SK-N-SH (cell line): ENCODE measurements at regions not wholly inside any gene's neighbourhood (a gene's known extent, or its start where the extent isn't known, plus 50 kb on each side); places are given as distances from the start of the nearest gene placed in this dataset.

ENCODE experiments used
- CTCF ChIA-PET: fragments of 300-600, 350-600 bp; formaldehyde crosslinking; extraction: SDS; loops from one replicate; lab custom pipeline; 2021; lab: Yijun Ruan, JAX
- POLR2A ChIA-PET: fragments of 350-600 bp; sonication (Branson Sonifier 250); formaldehyde crosslinking; extraction: SDS; loops from one replicate; lab custom pipeline; 2020; ENCODE audit warnings: antibody characterized with exemption, inconsistent platforms; lab: Yijun Ruan, JAX
- DNase-seq: peaks from one replicate; pipeline ENCODE4 v3.0.0; 2012
- H2AFZ ChIP-seq: fragments of 200-600 bp; sonication (generic); 2 replicates; pipeline ENCODE4 v1.8.1; 2016; ENCODE audit warnings: antibody characterized with exemption, mild to moderate bottlenecking, low read depth
- H3F3A ChIP-seq: fragments of 200-600 bp; sonication (generic); replicated peaks from 2 replicates; pipeline ENCODE3; 2016; ENCODE audit warnings: antibody characterized with exemption, mild to moderate bottlenecking; ENCODE audit not compliant: insufficient read depth
- H3K27ac ChIP-seq, 2 experiments: fragments of 200-500 bp in 1 of 2; fragments of 200-600 bp in 1 of 2; sonication (Bioruptor generic) in 1 of 2; sonication (generic), shearing (Covaris generic) in 1 of 2; 2 replicates each; pipeline versions ENCODE4 v1.5.1 to v1.6.1; 2014 to 2016; ENCODE audit warnings: low read depth in 2 of 2, inconsistent platforms in 1 of 2, low read length in 1 of 2, mild to moderate bottlenecking in 1 of 2, mixed read lengths in 1 of 2
- H3K27me3 ChIP-seq: fragments of 200-600 bp; sonication (generic), shearing (Covaris generic); 2 replicates; pipeline ENCODE4 v1.6.1; 2016; ENCODE audit warnings: mixed run types; ENCODE audit not compliant: insufficient read depth
- H3K36me3 ChIP-seq, 2 experiments: fragments of 200-500 bp in 1 of 2; fragments of 200-600 bp in 1 of 2; sonication (Bioruptor generic) in 1 of 2; sonication (generic) in 1 of 2; replicated peaks in 1 of 2; 2 replicates each; pipeline versions ENCODE3 to v1.5.1; 2014 to 2016; ENCODE audit warnings: low read length in 1 of 2, mild to moderate bottlenecking in 1 of 2; ENCODE audit not compliant: insufficient read depth in 2 of 2, control insufficient read depth in 1 of 2
- H3K4me1 ChIP-seq, 2 experiments: fragments of 200-500 bp in 1 of 2; fragments of 200-600 bp in 1 of 2; sonication (Bioruptor generic) in 1 of 2; sonication (generic), shearing (Covaris generic) in 1 of 2; 2 replicates each; pipeline versions ENCODE4 v1.5.1 to v1.6.1; 2014 to 2016; ENCODE audit warnings: low read depth in 1 of 2, low read length in 1 of 2, mixed run types in 1 of 2; ENCODE audit not compliant: insufficient read depth in 2 of 2, control insufficient read depth in 1 of 2
- H3K4me2 ChIP-seq: fragments of 200-600 bp; sonication (generic), shearing (Covaris generic); 2 replicates; pipeline ENCODE4 v1.6.1; 2017; ENCODE audit warnings: mixed run types
- H3K4me3 ChIP-seq, 2 experiments: fragments of 200-500 bp in 1 of 2; fragments of 200-600 bp in 1 of 2; sonication (Bioruptor generic) in 1 of 2; sonication (generic), shearing (Covaris generic) in 1 of 2; 2 replicates each; pipeline versions ENCODE4 v1.5.1 to v1.8.1; 2014 to 2016; ENCODE audit warnings: low read depth in 2 of 2, inconsistent platforms in 1 of 2, low read length in 1 of 2, mild to moderate bottlenecking in 1 of 2, mixed read lengths in 1 of 2, moderate library complexity in 1 of 2
- H3K79me2 ChIP-seq: fragments of 200-600 bp; sonication (generic); 2 replicates; pipeline ENCODE4 v1.8.1; 2017; ENCODE audit warnings: mild to moderate bottlenecking; ENCODE audit not compliant: insufficient read depth
- H3K9ac ChIP-seq: fragments of 200-600 bp; sonication (generic); 2 replicates; pipeline ENCODE4 v1.6.1; 2017; ENCODE audit warnings: mixed run types
- H3K9me2 ChIP-seq: fragments of 200-600 bp; sonication (generic); 2 replicates; pipeline ENCODE4 v1.6.1; 2017; ENCODE audit warnings: mixed run types
- H3K9me3 ChIP-seq: fragments of 200-600 bp; sonication (generic); 2 replicates; pipeline ENCODE4 v1.6.1; 2017; ENCODE audit warnings: mixed run types, mild to moderate bottlenecking, moderate library complexity
- H4K20me1 ChIP-seq: fragments of 200-600 bp; sonication (generic); 2 replicates; pipeline ENCODE4 v1.6.1; 2017; ENCODE audit warnings: mild to moderate bottlenecking, mixed run types; ENCODE audit not compliant: insufficient read depth
- CHD2 ChIP-seq: fragments of 150-350 bp; IDR thresholded peaks from 2 replicates; pipeline ENCODE4 v1.6.1; 2018; ENCODE audit warnings: low read length; ENCODE audit not compliant: partially characterized antibody
- CTCF ChIP-seq: fragments of 200-600 bp; sonication (generic); IDR thresholded peaks from 2 replicates; pipeline ENCODE4 v1.6.1; 2017; ENCODE audit warnings: antibody characterized with exemption, mild to moderate bottlenecking, moderate library complexity
- FOSL2 ChIP-seq: IDR thresholded peaks from 2 replicates; pipeline ENCODE4 v1.4.0; 2012; ENCODE audit warnings: low read depth, mild to moderate bottlenecking, moderate library complexity, borderline replicate concordance
- FOXM1 ChIP-seq: IDR thresholded peaks from 2 replicates; pipeline ENCODE4 v1.4.0; 2012; ENCODE audit warnings: low read depth, mild to moderate bottlenecking
- GABPA ChIP-seq: IDR thresholded peaks from 2 replicates; pipeline ENCODE4 v1.4.0; 2012; ENCODE audit warnings: low read depth, mild to moderate bottlenecking
- GATA2 ChIP-seq: sonication (generic); formaldehyde crosslinking; IDR thresholded peaks from 2 replicates; pipeline ENCODE4 v1.5.0; 2020; ENCODE audit warnings: mild to moderate bottlenecking, missing genetic modification reagents
- JUND ChIP-seq: IDR thresholded peaks from 2 replicates; pipeline ENCODE4 v1.4.0; 2012
- MEF2A ChIP-seq: IDR thresholded peaks from 2 replicates; pipeline ENCODE4 v1.4.0; 2012; ENCODE audit warnings: low read depth, borderline replicate concordance
- NFIC ChIP-seq: IDR thresholded peaks from 2 replicates; pipeline ENCODE4 v1.4.0; 2012; ENCODE audit warnings: borderline replicate concordance
- NRF1 ChIP-seq: IDR thresholded peaks from 2 replicates; pipeline ENCODE4 v1.6.1; 2012; ENCODE audit warnings: low read depth, mild to moderate bottlenecking, low read length
- PBX3 ChIP-seq: IDR thresholded peaks from 2 replicates; pipeline ENCODE4; 2012
- REST ChIP-seq: IDR thresholded peaks from 2 replicates; pipeline ENCODE4 v1.6.1; 2012; ENCODE audit warnings: mild to moderate bottlenecking, low read depth, low read length, moderate library complexity
- RFX5 ChIP-seq: IDR thresholded peaks from 2 replicates; pipeline ENCODE4 v1.6.1; 2012; ENCODE audit warnings: mild to moderate bottlenecking, improper control_type of control experiment, low read length
- RXRA ChIP-seq: IDR thresholded peaks from 2 replicates; pipeline ENCODE4 v1.4.0; 2012; ENCODE audit warnings: low read depth, mild to moderate bottlenecking, borderline replicate concordance
- TAF1 ChIP-seq: IDR thresholded peaks from 2 replicates; pipeline ENCODE4 v1.6.1; 2012; ENCODE audit warnings: low read depth, mild to moderate bottlenecking, low read length, moderate library complexity, borderline replicate concordance
- TCF12 ChIP-seq: IDR thresholded peaks from 2 replicates; pipeline ENCODE4 v1.4.0; 2012
- TEAD4 ChIP-seq: IDR thresholded peaks from 2 replicates; pipeline ENCODE4 v1.4.0; 2012; ENCODE audit warnings: mild to moderate bottlenecking, borderline replicate concordance; ENCODE audit not compliant: insufficient read depth
- USF1 ChIP-seq: IDR thresholded peaks from 2 replicates; pipeline ENCODE4 v1.4.0; 2012; ENCODE audit warnings: low read depth, borderline replicate concordance
- YY1 ChIP-seq: IDR thresholded peaks from 2 replicates; pipeline ENCODE4 v1.4.0; 2012; ENCODE audit warnings: low read depth, mild to moderate bottlenecking
- ZBTB33 ChIP-seq: IDR thresholded peaks from 2 replicates; pipeline ENCODE4 v1.4.0; 2012; ENCODE audit warnings: low read depth, borderline replicate concordance
- WGBS: methylation state at CpG from one replicate; pipeline ENCODE4 v1.1.6; 2017; ENCODE audit warnings: low lambda C conversion rate; 5-methylcytosine and 5-hydroxymethylcytosine counted together

- no peak overlapping the region for H3K4me2 ChIP-seq
- H3K27ac ChIP-seq = no peak overlapping the region
- no peak for TF ChIP-seq GABPA
- no peak for TF ChIP-seq MEF2A
- TF ChIP-seq YY1 = no peak
- no peak for TF ChIP-seq TAF1
- TF ChIP-seq TEAD4 = no peak
- no peak for TF ChIP-seq NFIC
- no peak for TF ChIP-seq CHD2
- TF ChIP-seq REST = no peak
- TF ChIP-seq GATA2 (CRISPR knock-in tag) = no peak
- no peak for TF ChIP-seq RXRA
- TF ChIP-seq JUND = no peak
- TF ChIP-seq ZBTB33 = no peak
- no peak for TF ChIP-seq FOXM1
- TF ChIP-seq PBX3 = no peak
- no peak for TF ChIP-seq RFX5
- no peak for TF ChIP-seq CTCF
- TF ChIP-seq NRF1 = no peak
- no peak for TF ChIP-seq USF1
- no peak for TF ChIP-seq TCF12
- no peak for TF ChIP-seq FOSL2
- no peaks in the 10 kb centered on the region for H3K9me2 ChIP-seq
- DNase-seq = no peak
- WGBS = 12% methylated on average over 3 of the region's 3 CpGs
- no peaks in the 10 kb centered on the region for H3K9me3 ChIP-seq
- no peaks in the 10 kb centered on the region for H3K27me3 ChIP-seq
- no peak overlapping the region for H3K9ac ChIP-seq
- no peaks in the 10 kb centered on the region for H4K20me1 ChIP-seq
- H3K4me3 ChIP-seq = no peak overlapping the region
- POLR2A ChIA-PET = no interaction called here
- H3K79me2 ChIP-seq = no peaks in the 10 kb centered on the region
- no peaks in the 10 kb centered on the region for H3K4me1 ChIP-seq
- CTCF ChIA-PET = no interaction called here
- H2AFZ ChIP-seq = no peak overlapping the region
- H3F3A ChIP-seq = no peaks in the 10 kb centered on the region
- no peaks in the 10 kb centered on the region for H3K36me3 ChIP-seq
Measured at GRCh38 chr9:106119176-106119575, 424.8 kb downstream of the TMEM38B start.
